HepG2 (cell line): ENCODE measurements at regions not wholly inside any gene's neighbourhood (a gene's known extent, or its start where the extent isn't known, plus 50 kb on each side); places are given as distances from the start of the nearest gene placed in this dataset.

Source experiments
- ATAC-seq: fragments of 200-7000 bp; cut with Tn5 transposase; 3 replicates; pipeline ENCODE4 v1.9.1; 2020; ENCODE audit warnings: mild to moderate bottlenecking, moderate library complexity
- BruUV-seq: library from RNA; stranded (reverse); fragments of 400-500 nt; replicated peaks from 2 replicates; lab custom pipeline; 2021; lab: Mats Ljungman, UMichigan
- CTCF ChIA-PET: fragments of 300-600 bp; formaldehyde crosslinking; extraction: SDS; loops from one replicate; lab custom pipeline; 2021; ENCODE audit warnings: low total read pairs, inconsistent platforms, low intra/inter-chr PET ratio; lab: Yijun Ruan, JAX
- POLR2A ChIA-PET: fragments of 350-600 bp; sonication (Branson Sonifier 250); formaldehyde crosslinking; loops from one replicate; lab custom pipeline; 2020; ENCODE audit warnings: antibody characterized with exemption, inconsistent platforms; lab: Yijun Ruan, JAX
- DNase-seq: peaks from one replicate; pipeline ENCODE4 v3.0.0-alpha.2; 2015; ENCODE audit warnings: low spot score
- FAIRE-seq: peaks from 3 replicates; lab custom pipeline; 2011; peaks lifted over from hg19 to GRCh38; lab: Jason Lieb, UNC
- H2AFZ ChIP-seq: one replicate; pipeline ENCODE4 v1.6.1; 2011; ENCODE audit warnings: low read length, inconsistent platforms
- H3K27ac ChIP-seq: fragments of 300-600 bp; 3 replicates; pipeline ENCODE4 v1.8.0; 2011; ENCODE audit warnings: mixed run types, mild to moderate bottlenecking, mixed read lengths, low read length, inconsistent platforms; ENCODE audit not compliant: insufficient read depth; ENCODE audit errors: extremely low read length
- H3K27me3 ChIP-seq, 2 experiments: fragments of 200-600 bp in 1 of 2; 2 replicates in 1 of 2; 3 replicates in 1 of 2; pipeline versions ENCODE4 v1.6.0 to v1.8.0; 2011; ENCODE audit warnings: low read length in 2 of 2, mild to moderate bottlenecking in 2 of 2, moderate library complexity in 2 of 2, inconsistent platforms in 1 of 2; ENCODE audit not compliant: insufficient read depth in 2 of 2, control insufficient read depth in 1 of 2
- H3K36me3 ChIP-seq, 2 experiments: fragments of 200-600 bp in 1 of 2; replicated peaks in 1 of 2; 2 replicates in 1 of 2; 3 replicates in 1 of 2; pipeline versions ENCODE4 v1.5.1 to v1.8.0; 2011; ENCODE audit warnings: low read length in 2 of 2, inconsistent platforms in 1 of 2; ENCODE audit not compliant: insufficient read depth in 2 of 2, control insufficient read depth in 1 of 2
- H3K4me1 ChIP-seq: 2 replicates; pipeline ENCODE4 v1.5.1; 2012; ENCODE audit warnings: low read length, inconsistent platforms; ENCODE audit not compliant: insufficient read depth
- H3K4me2 ChIP-seq: 2 replicates; pipeline ENCODE4 v1.6.0; 2011; ENCODE audit warnings: low read depth, low read length, inconsistent platforms
- H3K4me3 ChIP-seq, 3 experiments: fragments of 200-600 bp in 1 of 3; sonication (generic), shearing (Covaris generic) in 1 of 3; replicated peaks in 1 of 3; 2 replicates each; pipeline ENCODE4 v1.5.1; 2011 to 2016; ENCODE audit warnings: low read length in 3 of 3, inconsistent platforms in 2 of 3, low read depth in 2 of 3, mild to moderate bottlenecking in 2 of 3, control low read depth in 1 of 3, mixed read lengths in 1 of 3; ENCODE audit not compliant: insufficient read depth in 1 of 3
- H3K79me2 ChIP-seq: one replicate; pipeline ENCODE4 v1.6.1; 2011; ENCODE audit warnings: low read length, inconsistent platforms; ENCODE audit not compliant: insufficient read depth
- H3K9ac ChIP-seq: 2 replicates; pipeline ENCODE4 v1.6.0; 2011; ENCODE audit warnings: mild to moderate bottlenecking, low read depth, low read length, inconsistent platforms; ENCODE audit not compliant: insufficient read depth
- H3K9me3 ChIP-seq: 2 replicates; pipeline ENCODE4 v1.5.1; 2012; ENCODE audit warnings: mild to moderate bottlenecking, low read length
- H4K20me1 ChIP-seq: 2 replicates; pipeline ENCODE4 v1.6.0; 2011; ENCODE audit warnings: inconsistent platforms, mild to moderate bottlenecking, low read length, moderate library complexity; ENCODE audit not compliant: insufficient read depth
- ATM ChIP-seq: fragments of 450-650 bp; IDR thresholded peaks from 2 replicates; pipeline ENCODE4 v1.7.1; 2017; ENCODE audit warnings: mild to moderate bottlenecking, borderline replicate concordance
- ATRX ChIP-seq: sonication (generic); formaldehyde crosslinking; IDR thresholded peaks from 2 replicates; pipeline ENCODE4 v1.4.0; 2020; ENCODE audit warnings: missing genetic modification reagents, borderline replicate concordance
- DR1 ChIP-seq: sonication (generic); formaldehyde crosslinking; IDR thresholded peaks from 2 replicates; pipeline ENCODE4 v1.8.0; 2021; ENCODE audit warnings: mild to moderate bottlenecking, missing genetic modification reagents, inconsistent platforms
- HIVEP1 ChIP-seq: sonication (generic); formaldehyde crosslinking; IDR thresholded peaks from 2 replicates; pipeline ENCODE4 v1.4.0; 2020; ENCODE audit warnings: mild to moderate bottlenecking, missing genetic modification reagents
- HMG20B ChIP-seq: conservative IDR thresholded peaks from 2 replicates; pipeline ENCODE4 v1.6.1; 2016; ENCODE audit warnings: missing genetic modification reagents, missing compliant biosample characterization
- MTF1 ChIP-seq: sonication (generic); formaldehyde crosslinking; IDR thresholded peaks from 2 replicates; pipeline ENCODE4 v1.5.0; 2020; ENCODE audit warnings: missing genetic modification reagents
- NFATC3 ChIP-seq: sonication (generic); formaldehyde crosslinking; IDR thresholded peaks from 2 replicates; pipeline ENCODE4 v1.5.1; 2020; ENCODE audit warnings: mild to moderate bottlenecking, missing genetic modification reagents
- RXRB ChIP-seq: IDR thresholded peaks from 2 replicates; pipeline ENCODE4 v1.6.1; 2016; ENCODE audit warnings: borderline replicate concordance, missing genetic modification reagents, missing compliant biosample characterization
- SALL1 ChIP-seq: sonication (generic); formaldehyde crosslinking; IDR thresholded peaks from 2 replicates; pipeline ENCODE4 v1.8.0; 2022; ENCODE audit warnings: mild to moderate bottlenecking, missing genetic modification reagents
- ZNF484 ChIP-seq: sonication (generic); formaldehyde crosslinking; IDR thresholded peaks from 2 replicates; pipeline ENCODE4 v1.5.1; 2020; ENCODE audit warnings: mild to moderate bottlenecking, low read depth, missing genetic modification reagents, borderline replicate concordance
- WGBS: methylation state at CpG from one replicate; pipeline ENCODE4 v1.1.6; 2017; ENCODE audit warnings: low lambda C conversion rate; 5-methylcytosine and 5-hydroxymethylcytosine counted together
- in situ Hi-C: cut with HindIII; loops from 2 replicates; pipeline ENCODE4 v1.10.0; 2017; ENCODE audit warnings: low pct_unique_long_range_greater_than_20kb; ENCODE audit not compliant: extremely low pct_ligation_motif_present
- intact Hi-C: fragments of 100-400 bp; cut with micrococcal nuclease; formaldehyde crosslinking; loops from one replicate; pipeline ENCODE4 v1.10.0; 2022; ENCODE audit not compliant: unreplicated experiment
- TF ChIP-seq, protein P1 (sequence below): sonication (generic); formaldehyde crosslinking; IDR thresholded peaks from 2 replicates; pipeline ENCODE4 v1.4.0; 2020; ENCODE audit warnings: missing genetic modification reagents
- TF ChIP-seq, protein P2 (sequence below): sonication (generic); formaldehyde crosslinking; IDR thresholded peaks from 2 replicates; pipeline ENCODE4 v1.4.0; 2020; ENCODE audit warnings: mild to moderate bottlenecking, missing genetic modification reagents
- TF ChIP-seq, protein P3 (sequence below): sonication (generic); formaldehyde crosslinking; IDR thresholded peaks from 2 replicates; pipeline ENCODE4 v1.4.0; 2020; ENCODE audit warnings: missing genetic modification reagents, mild to moderate bottlenecking, borderline replicate concordance
- TF ChIP-seq, protein P4 (sequence below): sonication (generic); formaldehyde crosslinking; IDR thresholded peaks from 2 replicates; pipeline ENCODE4 v1.5.0; 2020; ENCODE audit warnings: missing genetic modification reagents

DNA sequence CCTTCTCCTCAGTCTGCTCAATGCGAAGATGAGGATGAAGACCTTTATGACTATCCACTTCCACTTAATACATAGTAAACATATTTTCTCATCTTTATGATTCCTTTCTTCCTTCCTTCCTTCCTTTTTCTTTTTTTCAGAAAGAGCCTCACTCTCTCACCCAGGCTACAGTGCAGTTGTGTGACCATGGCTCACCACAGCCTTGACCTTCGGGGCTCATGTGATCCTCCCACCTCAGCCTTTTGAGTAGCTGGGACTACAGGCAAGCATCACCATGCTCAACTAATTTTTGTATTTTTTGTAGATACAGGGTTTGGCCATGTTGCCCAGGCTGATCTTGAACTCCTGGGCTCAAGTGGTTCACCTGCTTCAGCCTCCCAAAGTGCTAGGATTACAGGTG lies 52.0 kb upstream of the RAP2B start (continued):
- TF ChIP-seq, protein P1, sequence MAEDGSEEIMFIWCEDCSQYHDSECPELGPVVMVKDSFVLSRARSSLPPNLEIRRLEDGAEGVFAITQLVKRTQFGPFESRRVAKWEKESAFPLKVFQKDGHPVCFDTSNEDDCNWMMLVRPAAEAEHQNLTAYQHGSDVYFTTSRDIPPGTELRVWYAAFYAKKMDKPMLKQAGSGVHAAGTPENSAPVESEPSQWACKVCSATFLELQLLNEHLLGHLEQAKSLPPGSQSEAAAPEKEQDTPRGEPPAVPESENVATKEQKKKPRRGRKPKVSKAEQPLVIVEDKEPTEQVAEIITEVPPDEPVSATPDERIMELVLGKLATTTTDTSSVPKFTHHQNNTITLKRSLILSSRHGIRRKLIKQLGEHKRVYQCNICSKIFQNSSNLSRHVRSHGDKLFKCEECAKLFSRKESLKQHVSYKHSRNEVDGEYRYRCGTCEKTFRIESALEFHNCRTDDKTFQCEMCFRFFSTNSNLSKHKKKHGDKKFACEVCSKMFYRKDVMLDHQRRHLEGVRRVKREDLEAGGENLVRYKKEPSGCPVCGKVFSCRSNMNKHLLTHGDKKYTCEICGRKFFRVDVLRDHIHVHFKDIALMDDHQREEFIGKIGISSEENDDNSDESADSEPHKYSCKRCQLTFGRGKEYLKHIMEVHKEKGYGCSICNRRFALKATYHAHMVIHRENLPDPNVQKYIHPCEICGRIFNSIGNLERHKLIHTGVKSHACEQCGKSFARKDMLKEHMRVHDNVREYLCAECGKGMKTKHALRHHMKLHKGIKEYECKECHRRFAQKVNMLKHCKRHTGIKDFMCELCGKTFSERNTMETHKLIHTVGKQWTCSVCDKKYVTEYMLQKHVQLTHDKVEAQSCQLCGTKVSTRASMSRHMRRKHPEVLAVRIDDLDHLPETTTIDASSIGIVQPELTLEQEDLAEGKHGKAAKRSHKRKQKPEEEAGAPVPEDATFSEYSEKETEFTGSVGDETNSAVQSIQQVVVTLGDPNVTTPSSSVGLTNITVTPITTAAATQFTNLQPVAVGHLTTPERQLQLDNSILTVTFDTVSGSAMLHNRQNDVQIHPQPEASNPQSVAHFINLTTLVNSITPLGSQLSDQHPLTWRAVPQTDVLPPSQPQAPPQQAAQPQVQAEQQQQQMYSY (CRISPR knock-in tag), result no peak
- TF ChIP-seq, protein P2, sequence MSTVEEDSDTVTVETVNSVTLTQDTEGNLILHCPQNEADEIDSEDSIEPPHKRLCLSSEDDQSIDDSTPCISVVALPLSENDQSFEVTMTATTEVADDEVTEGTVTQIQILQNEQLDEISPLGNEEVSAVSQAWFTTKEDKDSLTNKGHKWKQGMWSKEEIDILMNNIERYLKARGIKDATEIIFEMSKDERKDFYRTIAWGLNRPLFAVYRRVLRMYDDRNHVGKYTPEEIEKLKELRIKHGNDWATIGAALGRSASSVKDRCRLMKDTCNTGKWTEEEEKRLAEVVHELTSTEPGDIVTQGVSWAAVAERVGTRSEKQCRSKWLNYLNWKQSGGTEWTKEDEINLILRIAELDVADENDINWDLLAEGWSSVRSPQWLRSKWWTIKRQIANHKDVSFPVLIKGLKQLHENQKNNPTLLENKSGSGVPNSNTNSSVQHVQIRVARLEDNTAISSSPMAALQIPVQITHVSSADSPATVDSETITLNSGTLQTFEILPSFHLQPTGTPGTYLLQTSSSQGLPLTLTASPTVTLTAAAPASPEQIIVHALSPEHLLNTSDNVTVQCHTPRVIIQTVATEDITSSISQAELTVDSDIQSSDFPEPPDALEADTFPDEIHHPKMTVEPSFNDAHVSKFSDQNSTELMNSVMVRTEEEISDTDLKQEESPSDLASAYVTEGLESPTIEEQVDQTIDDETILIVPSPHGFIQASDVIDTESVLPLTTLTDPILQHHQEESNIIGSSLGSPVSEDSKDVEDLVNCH (CRISPR knock-in tag), result no peak
- TF ChIP-seq, all 625 proteins: peak for 0

DNA sequence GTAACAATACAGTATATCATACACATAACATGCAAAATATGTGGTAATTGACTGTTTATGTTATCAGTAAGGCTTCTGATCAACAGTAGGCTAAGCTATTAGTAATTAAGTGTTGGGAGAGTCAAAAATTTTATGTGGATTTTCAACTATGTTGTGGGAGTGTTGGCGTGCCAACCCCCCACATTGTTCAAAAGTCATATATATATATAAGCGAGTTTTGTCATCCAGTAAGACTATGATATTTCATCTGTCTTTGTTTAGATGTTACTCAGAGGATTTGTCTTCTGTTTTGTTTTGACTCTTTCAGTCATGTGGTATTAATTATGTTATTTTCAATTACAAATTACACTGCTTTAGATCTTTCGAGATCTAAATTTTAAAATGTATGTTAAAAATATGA lies 51.0 kb upstream of the RAP2B start:
- Histone ChIP-seq H3K36me3 (no peaks in the 10 kb centered on the region), H3K4me2 (no peak overlapping the region), H4K20me1 (no peaks in the 10 kb centered on the region), H3K9me3 (no peaks in the 10 kb centered on the region), H3K79me2 (no peaks in the 10 kb centered on the region), H2AFZ (no peak overlapping the region), H3K4me1 (no peaks in the 10 kb centered on the region), H3K27me3 (no peaks in the 10 kb centered on the region), H3K27ac (no peak overlapping the region), H3K9ac (no peak overlapping the region), H3K4me3 (no peak overlapping the region)
- 42% methylated on average over 3 of the region's 3 CpGs for WGBS
- in situ Hi-C loops, result no loop called here
- DNase-seq (no peak), FAIRE-seq (no peak), ATAC-seq (no peak)
- ChIA-PET POLR2A (no interaction called here), CTCF (no interaction called here)
- intact Hi-C loops, result no loop called here
- BruUV-seq, result no TSS peak
- TF ChIP-seq ATM, result no peak
- TF ChIP-seq NFATC3 (CRISPR knock-in tag), result no peak
- TF ChIP-seq HMG20B, result no peak
- no peak for TF ChIP-seq DR1 (CRISPR knock-in tag)
- TF ChIP-seq HIVEP1 (CRISPR knock-in tag), result no peak
- TF ChIP-seq ATRX, result no peak
- TF ChIP-seq, protein P3, sequence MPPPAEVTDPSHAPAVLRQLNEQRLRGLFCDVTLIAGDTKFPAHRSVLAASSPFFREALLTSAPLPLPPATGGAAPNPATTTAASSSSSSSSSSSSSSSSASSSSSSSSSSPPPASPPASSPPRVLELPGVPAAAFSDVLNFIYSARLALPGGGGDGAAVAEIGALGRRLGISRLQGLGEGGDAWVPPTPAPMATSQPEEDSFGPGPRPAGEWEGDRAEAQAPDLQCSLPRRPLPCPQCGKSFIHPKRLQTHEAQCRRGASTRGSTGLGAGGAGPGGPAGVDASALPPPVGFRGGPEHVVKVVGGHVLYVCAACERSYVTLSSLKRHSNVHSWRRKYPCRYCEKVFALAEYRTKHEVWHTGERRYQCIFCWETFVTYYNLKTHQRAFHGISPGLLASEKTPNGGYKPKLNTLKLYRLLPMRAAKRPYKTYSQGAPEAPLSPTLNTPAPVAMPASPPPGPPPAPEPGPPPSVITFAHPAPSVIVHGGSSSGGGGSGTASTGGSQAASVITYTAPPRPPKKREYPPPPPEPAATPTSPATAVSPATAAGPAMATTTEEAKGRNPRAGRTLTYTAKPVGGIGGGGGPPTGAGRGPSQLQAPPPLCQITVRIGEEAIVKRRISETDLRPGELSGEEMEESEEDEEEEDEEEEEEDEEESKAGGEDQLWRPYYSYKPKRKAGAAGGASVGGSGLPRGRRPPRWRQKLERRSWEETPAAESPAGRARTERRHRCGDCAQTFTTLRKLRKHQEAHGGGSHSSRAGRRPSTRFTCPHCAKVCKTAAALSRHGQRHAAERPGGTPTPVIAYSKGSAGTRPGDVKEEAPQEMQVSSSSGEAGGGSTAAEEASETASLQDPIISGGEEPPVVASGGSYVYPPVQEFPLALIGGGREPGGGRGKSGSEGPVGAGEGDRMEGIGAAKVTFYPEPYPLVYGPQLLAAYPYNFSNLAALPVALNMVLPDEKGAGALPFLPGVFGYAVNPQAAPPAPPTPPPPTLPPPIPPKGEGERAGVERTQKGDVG (CRISPR knock-in tag), result no peak
- TF ChIP-seq MTF1 (CRISPR knock-in tag), result no peak
- no peak for TF ChIP-seq SALL1
- no peak for TF ChIP-seq ZNF484 (CRISPR knock-in tag)
- TF ChIP-seq RXRB, result no peak
- TF ChIP-seq, protein P4, sequence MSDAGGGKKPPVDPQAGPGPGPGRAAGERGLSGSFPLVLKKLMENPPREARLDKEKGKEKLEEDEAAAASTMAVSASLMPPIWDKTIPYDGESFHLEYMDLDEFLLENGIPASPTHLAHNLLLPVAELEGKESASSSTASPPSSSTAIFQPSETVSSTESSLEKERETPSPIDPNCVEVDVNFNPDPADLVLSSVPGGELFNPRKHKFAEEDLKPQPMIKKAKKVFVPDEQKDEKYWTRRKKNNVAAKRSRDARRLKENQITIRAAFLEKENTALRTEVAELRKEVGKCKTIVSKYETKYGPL (CRISPR knock-in tag), result no peak
